Occipital lobe (tissue), 2 donors: ENCODE measurements at regions not wholly inside any gene's neighbourhood (a gene's known extent, or its start where the extent isn't known, plus 50 kb on each side); places are given as distances from the start of the nearest gene placed in this dataset. TPM values are rescaled to one million over a fixed set of nuclear protein-coding genes. Genes with fewer than 3 reads are reported as not detected.
"Not testable (repeated sequence)": the region's sequence is repeated elsewhere in the genome, so short reads cannot be mapped to it uniquely, and the experiment has no call there.

Experiments
- DNase-seq: peaks from one replicate; lab custom pipeline; 2025; lab: John Stamatoyannopoulos, UW
- small RNA-seq: library from RNA; depleted of rRNA; stranded (forward); fragments of <200 nt; gene quantifications from one replicate; pipeline ENCODE3, GENCODE V24; 2014

GRCh38 chrX:12042615-12043014 lies 95.7 kb upstream of the FRMPD4 start:
- DNase-seq, result no peak

- DNase-seq, result no peak
Measured at GRCh38 chrX:12052109-12052508, 86.2 kb upstream of the FRMPD4 start.

GRCh38 chrX:12058087-12058486 lies 80.2 kb upstream of the FRMPD4 start:
- DNase-seq, result no peak

GRCh38 chrX:12060489-12061260 lies 77.6 kb upstream of the FRMPD4 start:
- DNase-seq, result no peak

- peak; percentile 5 for DNase-seq
Measured at GRCh38 chrX:12065251-12065650, 73.0 kb upstream of the FRMPD4 start.

GRCh38 chrX:12076046-12076445 lies 62.2 kb upstream of the FRMPD4 start:
- DNase-seq, result no peak

- no peak for DNase-seq
Measured at GRCh38 chrX:12080265-12080664, 58.0 kb upstream of the FRMPD4 start.

- DNase-seq, result not testable (repeated sequence)
Measured at GRCh38 chrX:12082959-12083358, 55.3 kb upstream of the FRMPD4 start.

Small RNA genes in the stretch of these regions (small RNA-seq; reads per million reads assigned to genes)
- gene RF00019, result not detected
